ENCODE measurements at regions not wholly inside any gene's neighbourhood (a gene's known extent, or its start where the extent isn't known, plus 50 kb on each side); places are given as distances from the start of the nearest gene placed in this dataset.

- no peak for DNase-seq (ENCODE audit: low spot score)
Measured at GRCh38 chr2:147792966-147793617, 51.7 kb upstream of the ACVR2A start.

- DNase-seq (ENCODE audit: low spot score): no peak
Measured at GRCh38 chr2:147790580-147790979, 54.2 kb upstream of the ACVR2A start.

- DNase-seq (ENCODE audit: low spot score): no peak
Measured at GRCh38 chr2:147789720-147790119, 55.1 kb upstream of the ACVR2A start.

GRCh38 chr2:147789287-147789686 lies 55.5 kb upstream of the ACVR2A start:
- DNase-seq (ENCODE audit: low spot score): no peak

DNA sequence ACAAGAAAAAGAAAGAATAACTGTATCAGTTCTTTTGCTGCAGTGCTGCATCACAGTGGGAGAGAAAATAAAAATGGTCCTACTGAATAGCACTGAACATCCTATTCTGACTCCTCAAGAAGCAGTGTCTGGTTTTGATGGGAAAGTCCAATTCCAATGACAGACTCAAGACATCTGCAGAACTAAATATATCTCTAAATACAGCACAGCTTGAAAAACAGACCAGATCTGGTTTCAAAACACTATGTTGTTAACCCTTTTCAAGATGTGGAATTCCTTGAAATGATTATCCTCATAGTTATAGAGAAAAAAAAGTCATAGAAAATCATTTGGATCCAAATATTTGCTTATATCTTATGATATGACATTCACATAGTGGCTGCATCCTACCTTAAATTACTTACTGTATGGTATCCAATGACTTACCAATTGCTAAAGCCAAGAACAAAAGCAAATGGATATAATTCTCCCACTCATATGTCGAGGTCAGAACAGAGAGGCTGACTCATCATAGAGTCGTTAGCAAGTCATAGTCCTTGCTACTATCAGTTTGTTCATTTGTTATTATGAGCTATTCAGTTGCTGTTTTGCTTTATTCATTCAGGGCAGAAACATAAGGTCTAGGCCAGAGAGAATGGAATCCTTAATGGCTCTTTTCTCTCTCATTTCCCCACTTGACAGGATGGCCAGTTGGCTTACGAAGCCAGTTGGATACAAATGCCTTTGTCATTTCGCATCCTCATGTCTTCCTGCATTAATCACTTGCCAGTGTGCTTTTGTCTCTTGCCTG lies 62.5 kb upstream of the ACVR2A start:
- no peak for DNase-seq (ENCODE audit: low spot score)

GRCh38 chr2:147779440-147779839 lies 65.4 kb upstream of the ACVR2A start:
- no peak for DNase-seq (ENCODE audit: low spot score)

DNA sequence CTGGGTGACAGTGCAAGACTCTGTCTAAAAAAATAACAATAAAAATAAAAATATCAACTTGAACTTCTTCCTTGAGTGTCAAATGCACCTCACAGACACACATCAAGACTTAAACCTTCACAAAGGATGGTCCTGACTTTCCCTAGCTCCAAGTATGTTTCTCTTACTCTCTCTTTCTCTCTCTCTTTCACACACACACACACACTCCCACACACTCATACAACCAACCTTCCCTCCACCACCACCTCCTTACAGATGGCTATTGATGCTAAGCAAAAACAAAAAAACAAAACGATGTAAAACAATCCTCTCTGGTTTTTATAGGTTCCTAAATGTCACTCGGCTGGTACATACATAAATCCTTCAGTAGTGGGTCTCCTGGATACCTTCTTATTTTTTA lies 67.4 kb upstream of the ACVR2A start:
- no peak for DNase-seq (ENCODE audit: low spot score)

- no peak for DNase-seq (ENCODE audit: low spot score)
Measured at GRCh38 chr2:147774805-147775204, 70.0 kb upstream of the ACVR2A start.

- no peak for DNase-seq (ENCODE audit: low spot score)
Measured at GRCh38 chr2:147773479-147773878, 71.3 kb upstream of the ACVR2A start.

GRCh38 chr2:147772781-147773180 lies 72.0 kb upstream of the ACVR2A start:
- no peak for DNase-seq (ENCODE audit: low spot score)

DNA sequence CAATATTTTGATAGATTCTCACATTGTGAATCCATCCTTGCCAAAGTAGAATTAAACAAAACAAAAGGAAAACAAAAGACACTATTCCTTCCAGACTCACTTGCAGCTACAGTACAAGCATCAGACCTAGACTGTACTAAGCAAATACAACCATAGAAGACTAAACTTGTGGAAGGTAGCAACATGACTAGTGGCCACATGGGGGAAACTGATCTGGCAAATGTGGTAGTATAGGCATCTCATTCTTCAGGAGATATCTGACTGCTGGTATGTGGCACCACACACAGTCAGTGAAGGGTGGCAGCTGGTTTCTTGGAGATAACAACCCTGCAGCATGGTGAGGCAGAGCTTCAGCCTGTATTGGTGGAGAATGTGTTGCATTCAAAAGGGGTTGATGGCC lies 81.0 kb upstream of the ACVR2A start:
- no peak for DNase-seq (ENCODE audit: low spot score)

- no peak for DNase-seq (ENCODE audit: low spot score)
Measured at GRCh38 chr2:147760984-147761383, 83.8 kb upstream of the ACVR2A start.

DNA sequence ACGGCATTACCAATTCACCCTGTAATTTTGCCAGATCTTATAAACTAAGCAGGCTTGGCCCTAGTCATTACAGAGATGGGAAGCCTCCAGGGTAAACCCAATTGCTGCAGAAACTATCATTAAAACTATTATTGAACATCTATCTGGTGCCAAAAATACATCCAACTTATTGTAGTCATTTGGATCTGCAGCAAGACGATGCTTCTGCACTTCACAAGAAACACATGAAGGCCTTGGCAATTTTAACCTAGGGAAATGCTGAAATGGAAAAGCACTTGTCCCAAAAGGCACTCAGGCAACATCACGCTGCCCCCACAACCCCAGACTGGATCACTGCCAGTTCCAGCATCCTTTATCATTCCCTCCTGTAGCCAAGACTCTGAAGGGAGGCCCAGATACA lies 85.3 kb upstream of the ACVR2A start:
- no peak for DNase-seq (ENCODE audit: low spot score)

DNA sequence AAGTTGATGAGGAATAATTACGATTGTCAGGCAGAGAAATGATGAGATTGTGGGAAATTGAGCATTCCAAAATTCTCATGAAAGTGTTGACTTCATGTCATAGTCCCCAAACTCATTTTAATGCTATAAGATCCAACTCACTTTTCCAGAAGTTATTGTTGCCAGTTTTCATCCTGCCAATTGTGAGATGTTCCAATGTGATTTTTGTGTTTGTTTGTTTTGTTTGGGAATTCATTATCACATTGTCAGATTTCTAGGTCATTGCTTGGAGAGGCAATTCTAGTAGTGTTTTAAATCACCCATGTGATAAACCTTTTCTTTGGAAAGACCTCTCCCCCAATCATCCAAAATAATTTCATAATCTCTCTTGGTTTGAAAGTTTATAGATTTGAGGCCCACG lies 86.0 kb upstream of the ACVR2A start:
- no peak for DNase-seq (ENCODE audit: low spot score)

GRCh38 chr2:147756069-147756468 lies 88.8 kb upstream of the ACVR2A start:
- no peak for DNase-seq (ENCODE audit: low spot score)

DNA sequence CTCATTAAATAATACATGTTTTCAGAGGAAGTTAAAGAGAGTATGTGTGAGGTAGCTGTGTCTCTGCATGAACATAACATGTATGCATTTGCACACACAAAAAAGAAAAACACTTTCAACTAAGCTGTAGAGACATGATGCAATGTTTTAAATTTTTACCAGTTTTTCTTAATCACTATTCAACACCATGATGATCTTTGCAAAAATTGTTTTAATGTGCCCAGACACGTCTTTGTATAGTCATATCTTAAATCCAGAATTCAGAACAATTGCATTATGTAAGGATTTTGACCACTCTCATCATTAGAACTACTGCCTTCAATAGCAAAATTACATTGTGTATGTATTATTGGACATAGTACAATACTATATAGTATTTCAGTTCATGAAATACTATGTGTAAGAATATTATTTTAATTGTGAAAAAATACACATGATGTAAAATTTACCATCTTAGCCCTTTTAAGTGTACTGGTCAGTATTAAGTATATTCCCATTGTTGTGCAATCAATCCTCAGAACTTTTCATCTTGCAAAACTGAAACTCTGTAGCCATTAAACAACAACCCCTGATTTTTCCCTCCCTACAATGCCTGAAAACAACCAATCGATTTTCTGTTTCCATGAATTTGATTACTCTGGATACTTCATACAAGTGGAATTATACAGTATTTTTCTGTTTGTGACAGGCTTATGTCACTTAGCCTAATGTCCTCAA lies 104.5 kb upstream of the ACVR2A start:
- DNase-seq (ENCODE audit: low spot score): no peak

DNA sequence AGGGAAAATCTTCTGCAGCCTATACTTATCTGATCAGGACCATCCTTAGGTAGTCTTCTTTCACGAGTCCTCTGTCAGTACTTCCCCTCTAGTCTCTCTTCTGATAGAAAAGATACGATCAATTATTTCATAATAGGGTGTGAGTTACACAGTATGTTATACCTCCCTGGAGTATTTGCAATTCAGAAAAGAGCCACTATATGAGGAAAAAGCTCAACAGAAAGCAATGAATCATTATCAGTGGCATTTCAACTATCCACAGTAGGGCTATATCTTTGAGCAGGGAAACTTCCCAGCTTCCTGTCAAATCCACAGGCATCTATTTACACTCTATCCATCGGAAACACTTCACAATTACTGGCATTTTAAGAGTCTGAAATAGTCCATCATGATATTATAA lies 105.3 kb upstream of the ACVR2A start:
- DNase-seq (ENCODE audit: low spot score): no peak

DNA sequence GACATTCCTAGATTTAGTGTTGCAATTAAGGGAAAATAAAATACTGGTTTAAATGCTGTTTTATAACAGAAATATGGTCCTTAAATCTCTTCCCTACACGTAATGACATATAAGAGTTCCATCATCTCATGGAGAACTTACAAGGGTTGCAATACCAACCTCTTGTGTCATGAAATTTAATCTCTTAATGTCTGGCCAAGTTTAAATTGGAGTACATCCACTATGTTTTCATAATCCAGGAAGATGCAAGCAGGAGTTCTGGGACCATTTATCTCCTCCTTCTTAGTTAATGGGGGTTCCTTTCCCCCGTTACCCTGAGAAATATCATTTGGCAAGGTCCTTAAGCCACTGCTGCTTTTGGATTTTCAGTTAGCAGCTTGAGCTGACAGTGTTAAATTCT lies 126.0 kb upstream of the ACVR2A start:
- DNase-seq (ENCODE audit: low spot score): no peak

GRCh38 chr2:147716906-147717305 lies 127.9 kb upstream of the ACVR2A start:
- no peak for DNase-seq (ENCODE audit: low spot score)

DNA sequence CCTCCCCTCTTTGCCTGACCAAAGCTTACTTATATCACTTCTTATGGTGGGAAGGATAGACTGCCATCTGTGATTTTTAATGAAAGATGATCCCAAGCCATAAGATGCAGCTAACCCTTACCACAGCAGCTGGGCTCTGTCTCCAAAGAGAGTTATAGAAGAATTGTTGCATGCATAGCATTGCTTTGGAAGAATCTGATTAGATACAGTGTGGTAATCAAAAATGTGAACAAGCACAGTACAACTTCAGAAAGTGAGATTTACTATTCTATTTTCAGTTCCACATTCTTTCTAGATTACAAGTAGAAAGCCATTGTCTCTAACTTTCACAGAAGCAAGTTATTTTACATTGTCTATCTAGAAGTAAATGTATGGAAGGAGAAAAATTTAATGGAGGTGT lies 129.0 kb upstream of the ACVR2A start:
- DNase-seq (ENCODE audit: low spot score): no peak

GRCh38 chr2:147714582-147714981 lies 130.2 kb upstream of the ACVR2A start:
- no peak for DNase-seq (ENCODE audit: low spot score)

DNA sequence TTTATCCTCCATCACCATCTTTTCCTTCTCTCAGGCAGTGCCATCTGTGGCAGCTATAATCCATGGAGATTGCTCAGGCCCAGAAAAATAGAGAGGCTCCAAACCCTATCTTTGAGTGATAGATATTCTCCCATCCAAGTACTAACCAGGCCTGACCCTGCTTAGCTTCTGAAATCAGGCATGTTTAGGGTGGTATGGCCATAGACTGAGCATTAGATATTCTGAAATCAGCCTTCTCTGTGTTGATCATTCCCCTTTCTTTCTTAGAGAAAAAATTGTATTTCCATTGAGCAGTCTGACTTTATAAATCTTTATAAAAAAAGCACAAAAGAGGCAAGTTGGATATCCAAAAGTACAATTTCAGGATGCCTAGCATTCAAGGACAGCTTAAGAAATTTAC lies 131.5 kb upstream of the ACVR2A start:
- no peak for DNase-seq (ENCODE audit: low spot score)

- DNase-seq (ENCODE audit: low spot score): no peak
Measured at GRCh38 chr2:147712051-147712450, 132.8 kb upstream of the ACVR2A start.
